GM12878 (cell line): ENCODE measurements at regions not wholly inside any gene's neighbourhood (a gene's known extent, or its start where the extent isn't known, plus 50 kb on each side); places are given as distances from the start of the nearest gene placed in this dataset.

Source experiments
- ATAC-seq: fragments of 200-7000 bp; cut with Tn5 transposase; 3 replicates; pipeline ENCODE4 v1.9.1; 2020; ENCODE audit warnings: mild to moderate bottlenecking, moderate library complexity
- BruUV-seq: library from RNA; stranded (reverse); fragments of 400-500 nt; replicated peaks from 2 replicates; lab custom pipeline; 2021; lab: Mats Ljungman, UMichigan
- CTCF ChIA-PET: fragments of 300-600 bp; sonication (Branson Sonifier 250); formaldehyde crosslinking; extraction: SDS; loops from one replicate; lab custom pipeline; 2021; ENCODE audit warnings: inconsistent platforms; lab: Yijun Ruan, JAX
- POLR2A ChIA-PET: fragments of 350-600 bp; formaldehyde crosslinking; extraction: SDS; loops from one replicate; lab custom pipeline; 2021; ENCODE audit warnings: inconsistent platforms; lab: Charles Lee
- RAD21 ChIA-PET: fragments of 300-600 bp; sonication (Branson Sonifier 250); formaldehyde crosslinking; loops from one replicate; lab custom pipeline; 2023; ENCODE audit warnings: antibody characterized with exemption; ENCODE audit not compliant: unreplicated experiment; lab: Charles Lee
- SMC1A ChIA-PET: fragments of 300-600 bp; sonication (Branson Sonifier 250); formaldehyde crosslinking; loops from one replicate; lab custom pipeline; 2023; ENCODE audit not compliant: unreplicated experiment, uncharacterized antibody; lab: Charles Lee
- DNase-seq: peaks from one replicate; pipeline ENCODE4 v3.0.0-alpha.2; 2011; ENCODE audit warnings: low read depth, low spot score
- FAIRE-seq: peaks from 3 replicates; lab custom pipeline; 2011; peaks lifted over from hg19 to GRCh38; lab: Jason Lieb, UNC
- H2AFZ ChIP-seq: 2 replicates; pipeline ENCODE4 v1.6.0; 2011; ENCODE audit warnings: low read depth, low read length, control low read depth; ENCODE audit not compliant: control insufficient read depth
- H3K27ac ChIP-seq: 2 replicates; pipeline ENCODE4 v1.5.1; 2011; ENCODE audit warnings: control low read depth; ENCODE audit not compliant: control insufficient read depth, insufficient read depth
- H3K27me3 ChIP-seq, 2 experiments: replicated peaks in 1 of 2; 2 replicates each; pipeline versions ENCODE4 v1.6.0 to v1.6.1; 2011; ENCODE audit warnings: low read length in 1 of 2; ENCODE audit not compliant: control insufficient read depth in 2 of 2, insufficient read depth in 2 of 2
- H3K36me3 ChIP-seq, 2 experiments: 2 replicates each; pipeline ENCODE4 v1.5.1; 2011; ENCODE audit warnings: low read length in 1 of 2; ENCODE audit not compliant: control insufficient read depth in 2 of 2, insufficient read depth in 2 of 2
- H3K4me1 ChIP-seq: 2 replicates; pipeline ENCODE4 v1.6.1; 2011; ENCODE audit warnings: mild to moderate bottlenecking, low read length, moderate library complexity, mixed read lengths; ENCODE audit not compliant: control insufficient read depth, insufficient read depth
- H3K4me2 ChIP-seq: 2 replicates; pipeline ENCODE4 v1.6.0; 2011; ENCODE audit warnings: control low read depth; ENCODE audit not compliant: control insufficient read depth, insufficient read depth
- H3K4me3 ChIP-seq: fragments of 200-600 bp; sonication (generic); 2 replicates; pipeline ENCODE4 v1.5.1; 2016
- H3K79me2 ChIP-seq: 2 replicates; pipeline ENCODE4 v1.6.0; 2011; ENCODE audit warnings: low read length; ENCODE audit not compliant: control insufficient read depth, insufficient read depth
- H3K9ac ChIP-seq: 2 replicates; pipeline ENCODE4 v1.8.0; 2011; ENCODE audit warnings: low read length, control low read depth, mixed read lengths; ENCODE audit not compliant: control insufficient read depth, insufficient read depth
- H3K9me3 ChIP-seq: replicated peaks from 3 replicates; pipeline ENCODE4 v1.5.1; 2011; ENCODE audit warnings: mild to moderate bottlenecking, low read length; ENCODE audit not compliant: control insufficient read depth, insufficient read depth
- H4K20me1 ChIP-seq: 2 replicates; pipeline ENCODE4 v1.6.0; 2011; ENCODE audit not compliant: control insufficient read depth, insufficient read depth
- BCL11A ChIP-seq: IDR thresholded peaks from 2 replicates; pipeline ENCODE4 v1.6.1; 2011; ENCODE audit warnings: low read depth, low read length
- NRF1 ChIP-seq: conservative IDR thresholded peaks from 2 replicates; pipeline ENCODE4 v1.6.1; 2011; ENCODE audit warnings: mild to moderate bottlenecking, low read depth, low read length, improper control_type of control experiment
- ZZZ3 ChIP-seq: IDR thresholded peaks from 2 replicates; pipeline ENCODE4 v1.6.1; 2011; ENCODE audit warnings: low read depth; ENCODE audit not compliant: control insufficient read depth, insufficient read length
- WGBS: methylation state at CpG from one replicate; pipeline ENCODE4 v1.1.6; 2016; ENCODE audit warnings: low lambda C conversion rate; ENCODE audit not compliant: insufficient replicate concordance, insufficient coverage; ENCODE audit errors: missing lambda C conversion rate; 5-methylcytosine and 5-hydroxymethylcytosine counted together
- in situ Hi-C: fragments of 300-500 bp; cut with MboI; formaldehyde crosslinking; loops from 9 replicates; pipeline ENCODE4 v1.14.3; 2018; ENCODE audit warnings: mixed read lengths
- intact Hi-C: fragments of 100-400 bp; cut with micrococcal nuclease; formaldehyde crosslinking; loops from one replicate; pipeline ENCODE4 v1.14.2; 2022; ENCODE audit not compliant: unreplicated experiment
- TF ChIP-seq, protein P1 (sequence below): fragments of 150-350 bp; IDR thresholded peaks from 2 replicates; pipeline ENCODE4 v1.6.1; 2016; ENCODE audit warnings: low read depth, low read length

DNA sequence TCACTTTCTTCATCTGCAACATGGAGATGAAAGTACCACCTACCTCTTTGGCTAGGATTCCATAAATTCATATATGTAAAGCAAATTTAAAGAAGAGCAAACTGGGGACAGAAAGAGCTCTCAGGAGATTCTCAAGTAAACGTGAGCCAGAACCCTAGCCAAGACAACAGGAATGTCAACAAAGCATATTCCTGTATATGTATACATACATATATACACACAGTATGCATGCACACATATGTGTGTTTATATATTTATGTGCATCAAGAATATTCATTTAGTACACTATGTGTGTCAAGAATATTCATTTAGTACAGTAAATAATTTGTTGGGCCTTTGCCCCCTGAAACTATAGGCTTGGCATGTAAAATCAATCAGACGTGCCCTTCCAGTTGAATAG, 574.4 kb upstream of the KLHL29 start:
- Histone ChIP-seq H3K4me3 (no peak overlapping the region), H3K79me2 (no peaks in the 10 kb centered on the region), H4K20me1 (no peaks in the 10 kb centered on the region), H3K27ac (no peak overlapping the region), H2AFZ (no peak overlapping the region), H3K9me3 (no peaks in the 10 kb centered on the region), H3K4me1 (no peaks in the 10 kb centered on the region), H3K4me2 (no peak overlapping the region), H3K9ac (no peak overlapping the region), H3K27me3 (no peaks in the 10 kb centered on the region), H3K36me3 (no peaks in the 10 kb centered on the region)
- no peak for FAIRE-seq
- CTCF ChIA-PET = no interaction called here
- RAD21 ChIA-PET = no interaction called here
- BruUV-seq = no TSS peak
- POLR2A ChIA-PET = no interaction called here
- no peak for DNase-seq
- intact Hi-C loops = no loop called here
- SMC1A ChIA-PET = no interaction called here
- TF ChIP-seq, protein P1, sequence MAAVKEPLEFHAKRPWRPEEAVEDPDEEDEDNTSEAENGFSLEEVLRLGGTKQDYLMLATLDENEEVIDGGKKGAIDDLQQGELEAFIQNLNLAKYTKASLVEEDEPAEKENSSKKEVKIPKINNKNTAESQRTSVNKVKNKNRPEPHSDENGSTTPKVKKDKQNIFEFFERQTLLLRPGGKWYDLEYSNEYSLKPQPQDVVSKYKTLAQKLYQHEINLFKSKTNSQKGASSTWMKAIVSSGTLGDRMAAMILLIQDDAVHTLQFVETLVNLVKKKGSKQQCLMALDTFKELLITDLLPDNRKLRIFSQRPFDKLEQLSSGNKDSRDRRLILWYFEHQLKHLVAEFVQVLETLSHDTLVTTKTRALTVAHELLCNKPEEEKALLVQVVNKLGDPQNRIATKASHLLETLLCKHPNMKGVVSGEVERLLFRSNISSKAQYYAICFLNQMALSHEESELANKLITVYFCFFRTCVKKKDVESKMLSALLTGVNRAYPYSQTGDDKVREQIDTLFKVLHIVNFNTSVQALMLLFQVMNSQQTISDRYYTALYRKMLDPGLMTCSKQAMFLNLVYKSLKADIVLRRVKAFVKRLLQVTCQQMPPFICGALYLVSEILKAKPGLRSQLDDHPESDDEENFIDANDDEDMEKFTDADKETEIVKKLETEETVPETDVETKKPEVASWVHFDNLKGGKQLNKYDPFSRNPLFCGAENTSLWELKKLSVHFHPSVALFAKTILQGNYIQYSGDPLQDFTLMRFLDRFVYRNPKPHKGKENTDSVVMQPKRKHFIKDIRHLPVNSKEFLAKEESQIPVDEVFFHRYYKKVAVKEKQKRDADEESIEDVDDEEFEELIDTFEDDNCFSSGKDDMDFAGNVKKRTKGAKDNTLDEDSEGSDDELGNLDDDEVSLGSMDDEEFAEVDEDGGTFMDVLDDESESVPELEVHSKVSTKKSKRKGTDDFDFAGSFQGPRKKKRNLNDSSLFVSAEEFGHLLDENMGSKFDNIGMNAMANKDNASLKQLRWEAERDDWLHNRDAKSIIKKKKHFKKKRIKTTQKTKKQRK = no peak
- TF ChIP-seq BCL11A = no peak
- TF ChIP-seq ZZZ3 = no peak
- TF ChIP-seq NRF1 = no peak
- in situ Hi-C loops = no loop called here
- WGBS = 3% methylated on average over 2 of the region's 2 CpGs
- no peak for ATAC-seq
